A549 (cell line): ENCODE measurements at regions not wholly inside any gene's neighbourhood (a gene's known extent, or its start where the extent isn't known, plus 50 kb on each side); places are given as distances from the start of the nearest gene placed in this dataset.

Experiments
- ATAC-seq, 2 experiments: fragments of 200-7000 bp in 1 of 2; fragments of >200 bp in 1 of 2; cut with Nextera tagmentation in 1 of 2; cut with Tn5 transposase in 1 of 2; 3 replicates each; pipeline versions ENCODE4 v1.8.0 to v1.9.1; 2018 to 2020; ENCODE audit warnings: mild to moderate bottlenecking in 1 of 2, moderate library complexity in 1 of 2
- CTCF ChIA-PET: fragments of 300-600 bp; sonication (Branson Sonifier 250); formaldehyde crosslinking; extraction: SDS; loops from one replicate; lab custom pipeline; 2021; ENCODE audit warnings: antibody characterized with exemption, inconsistent platforms; lab: Yijun Ruan, JAX
- POLR2A ChIA-PET: fragments of 350-600 bp; formaldehyde crosslinking; extraction: SDS; loops from one replicate; lab custom pipeline; 2021; ENCODE audit warnings: antibody characterized with exemption, inconsistent platforms; lab: Yijun Ruan, JAX
- DNase-seq, 2 experiments: peaks; one replicate each; pipeline versions ENCODE4 v3.0.0 to v3.0.0-alpha.2; 2011 to 2016; ENCODE audit warnings: low read depth in 1 of 2, low spot score in 1 of 2
- FAIRE-seq: peaks from 2 replicates; lab custom pipeline; 2011; peaks lifted over from hg19 to GRCh38; lab: Jason Lieb, UNC
- H3K27ac ChIP-seq, 2 experiments: fragments of >200 bp; sonication (Bioruptor Twin); formaldehyde crosslinking; 3 replicates each; pipeline ENCODE4 v1.5.1; 2016 to 2017
- H3K4me1 ChIP-seq: fragments of >200 bp; sonication (Bioruptor Twin); formaldehyde crosslinking; 3 replicates; pipeline ENCODE4 v1.6.1; 2016
- H3K4me2 ChIP-seq: fragments of >200 bp; sonication (Bioruptor Twin); formaldehyde crosslinking; 3 replicates; pipeline ENCODE4 v1.6.1; 2016
- H3K4me3 ChIP-seq: fragments of >200 bp; sonication (Bioruptor Twin); formaldehyde crosslinking; 3 replicates; pipeline ENCODE4 v1.5.1; 2016
- H3K9me3 ChIP-seq: fragments of >200 bp; sonication (Bioruptor Twin); formaldehyde crosslinking; 3 replicates; pipeline ENCODE4 v1.6.1; 2016
- ATOH8 ChIP-seq: fragments of 250-450 bp; sonication (Bioruptor Pico); IDR thresholded peaks from 2 replicates; pipeline ENCODE4 v1.5.0; 2020; ENCODE audit warnings: low read depth, mild to moderate bottlenecking, moderate library complexity
- CTCF ChIP-seq: fragments of >200 bp; sonication (Bioruptor Twin); formaldehyde crosslinking; IDR thresholded peaks from 3 replicates; pipeline ENCODE4 v1.5.1; 2016
- E2F6 ChIP-seq: IDR thresholded peaks from 2 replicates; pipeline ENCODE4 v1.6.1; 2012; ENCODE audit warnings: low read depth, borderline replicate concordance
- ELK1 ChIP-seq: fragments of 150-350 bp; IDR thresholded peaks from 2 replicates; pipeline ENCODE4 v1.6.1; 2014; ENCODE audit warnings: low read depth, mild to moderate bottlenecking, low read length
- EP300 ChIP-seq, 2 experiments: fragments of >200 bp; sonication (Bioruptor Twin); formaldehyde crosslinking; IDR thresholded peaks; 2 replicates in 1 of 2; 3 replicates in 1 of 2; pipeline ENCODE4 v1.6.1; 2016 to 2017
- ESRRA ChIP-seq: fragments of 150-350 bp; IDR thresholded peaks from 2 replicates; pipeline ENCODE4 v1.6.1; 2014; ENCODE audit warnings: mild to moderate bottlenecking, low read length, borderline replicate concordance
- FOSL2 ChIP-seq, 2 experiments: fragments of 450-650 bp in 1 of 2; fragments of >200 bp in 1 of 2; sonication (Bioruptor Twin) in 1 of 2; formaldehyde crosslinking; IDR thresholded peaks; 2 replicates each; pipeline versions ENCODE4 v1.5.0 to v1.6.1; 2016 to 2020; ENCODE audit warnings: mild to moderate bottlenecking in 1 of 2, moderate library complexity in 1 of 2
- FOXS1 ChIP-seq: fragments of 250-450 bp; sonication (Bioruptor Pico); IDR thresholded peaks from 2 replicates; pipeline ENCODE4 v1.5.0; 2020; ENCODE audit warnings: mild to moderate bottlenecking, moderate library complexity
- HES2 ChIP-seq: fragments of >200 bp; sonication (Bioruptor Twin); formaldehyde crosslinking; IDR thresholded peaks from 2 replicates; pipeline ENCODE4 v1.6.1; 2016
- HEYL ChIP-seq: fragments of 250-450 bp; sonication (Bioruptor Pico); IDR thresholded peaks from 2 replicates; pipeline ENCODE4 v1.8.0; 2021; ENCODE audit warnings: mild to moderate bottlenecking, moderate library complexity
- JUNB ChIP-seq: fragments of >200 bp; sonication (Bioruptor Twin); formaldehyde crosslinking; IDR thresholded peaks from 2 replicates; pipeline ENCODE4 v1.6.1; 2016
- KDM1A ChIP-seq: fragments of 200-600 bp; sonication (generic); IDR thresholded peaks from 2 replicates; pipeline ENCODE4 v1.6.1; 2016; ENCODE audit warnings: low read depth, mild to moderate bottlenecking
- MAFK ChIP-seq: fragments of 450-650 bp; IDR thresholded peaks from 2 replicates; pipeline ENCODE4 v1.6.1; 2014; ENCODE audit not compliant: partially characterized antibody
- MAZ ChIP-seq: fragments of 150-350 bp; IDR thresholded peaks from 2 replicates; pipeline ENCODE4 v1.6.1; 2014; ENCODE audit warnings: antibody characterized with exemption, low read depth, low read length, borderline replicate concordance
- NFE2L2 ChIP-seq: fragments of 150-350 bp; conservative IDR thresholded peaks from 2 replicates; pipeline ENCODE4 v1.6.1; 2014; ENCODE audit warnings: low read length
- POLR2A ChIP-seq: IDR thresholded peaks from 2 replicates; pipeline ENCODE4 v1.6.1; 2012; ENCODE audit warnings: mild to moderate bottlenecking, low read length
- RARB ChIP-seq: fragments of 250-450 bp; sonication (Bioruptor Pico); IDR thresholded peaks from 2 replicates; pipeline ENCODE4 v1.8.0; 2021; ENCODE audit warnings: mild to moderate bottlenecking, moderate library complexity
- REST ChIP-seq: fragments of 200-600 bp; sonication (generic); IDR thresholded peaks from 2 replicates; pipeline ENCODE4 v1.6.1; 2016; ENCODE audit warnings: antibody characterized with exemption, mild to moderate bottlenecking, moderate library complexity
- RNF2 ChIP-seq: fragments of 200-600 bp; sonication (generic); IDR thresholded peaks from 2 replicates; pipeline ENCODE4 v1.6.1; 2016; ENCODE audit warnings: low read depth, mild to moderate bottlenecking, antibody characterized with exemption, moderate library complexity, borderline replicate concordance
- SMC3 ChIP-seq: fragments of >200 bp; sonication (Bioruptor Twin); formaldehyde crosslinking; IDR thresholded peaks from 3 replicates; pipeline ENCODE4 v1.6.1; 2018; ENCODE audit warnings: inconsistent platforms
- USF2 ChIP-seq: fragments of 450-650 bp; IDR thresholded peaks from 2 replicates; pipeline ENCODE4 v1.6.1; 2014; ENCODE audit warnings: antibody characterized with exemption
- WGBS: methylation state at CpG from one replicate; pipeline ENCODE4 v1.1.6; 2017; ENCODE audit errors: missing lambda C conversion rate; 5-methylcytosine and 5-hydroxymethylcytosine counted together

GRCh38 chr4:62293551-62293950 is 1093.4 kb downstream of the ADGRL3 start:
- Histone ChIP-seq H3K27ac (no peak overlapping the region), H3K9me3 (no peaks in the 10 kb centered on the region), H3K4me1 (no peaks in the 10 kb centered on the region), H3K4me2 (no peak overlapping the region), H3K4me3 (no peak overlapping the region)
- FAIRE-seq (no peak), DNase-seq (no peak), ATAC-seq (no peak)
- POLR2A ChIA-PET: no interaction called here
- 17% methylated on average over 2 of the region's 2 CpGs for WGBS
- CTCF ChIA-PET: no interaction called here
- TF ChIP-seq USF2 (no peak), KDM1A (no peak), E2F6 (no peak), RNF2 (no peak), CTCF (no peak), ESRRA (no peak), EP300 (IDR thresholded peaks at IDR 0.05) (no peak), SMC3 (no peak), ATOH8 (CRISPR knock-in tag) (no peak), HES2 (no peak), FOXS1 (no peak)

- Histone ChIP-seq H3K27ac (no peak overlapping the region), H3K4me1 (no peaks in the 10 kb centered on the region), H3K4me2 (no peak overlapping the region), H3K4me3 (no peak overlapping the region), H3K9me3 (no peaks in the 10 kb centered on the region)
- CTCF ChIA-PET: no interaction called here
- no peak for TF ChIP-seq ELK1
- no peak for TF ChIP-seq JUNB
- TF ChIP-seq HEYL: no peak
- TF ChIP-seq RARB: no peak
- DNase-seq (no peak), FAIRE-seq (no peak), ATAC-seq (no peak)
- POLR2A ChIA-PET: no interaction called here
- WGBS: 20% methylated on average over 14 of the region's 14 CpGs
Measured at GRCh38 chr4:62292911-62293310, 1092.8 kb downstream of the ADGRL3 start.

GRCh38 chr4:62288808-62289541 is 1088.8 kb downstream of the ADGRL3 start:
- ChIA-PET CTCF (no interaction called here), POLR2A (no interaction called here)
- H3K4me2 ChIP-seq: no peak overlapping the region
- no peak overlapping the region for H3K4me3 ChIP-seq
- no peak overlapping the region for H3K27ac ChIP-seq
- no peaks in the 10 kb centered on the region for H3K4me1 ChIP-seq
- TF ChIP-seq POLR2A (no peak), KDM1A (no peak), REST (no peak), MAFK (no peak), NFE2L2 (no peak), FOSL2 (IDR thresholded peaks at IDR 0.05) (no peak), FOSL2 (CRISPR knock-in tag; IDR thresholded peaks at IDR 0.05) (no peak), MAZ (no peak)
- no peaks in the 10 kb centered on the region for H3K9me3 ChIP-seq
- no peak for DNase-seq
- no peak for ATAC-seq
- 3% methylated on average over 3 of the region's 3 CpGs for WGBS
- no peak for FAIRE-seq
